ENCODE measurements at regions not wholly inside any gene's neighbourhood (a gene's known extent, or its start where the extent isn't known, plus 50 kb on each side); places are given as distances from the start of the nearest gene placed in this dataset.

GRCh38 chr22:35138521-35138920, 72.6 kb downstream of the ISX start:
- TF ChIP-seq EP300 (IDR thresholded peaks at IDR 0.05): no peak
- no peak for TF ChIP-seq CTCF (IDR thresholded peaks at IDR 0.05)
- TF ChIP-seq POLR2A (IDR thresholded peaks at IDR 0.05): no peak
- intact Hi-C loops (cut with DNase I): no loop called here
- no peaks in the 10 kb centered on the region for H3K36me3 ChIP-seq
- DNase-seq: no peak
- H3K27me3 ChIP-seq: no peaks in the 10 kb centered on the region
- H3K9me3 ChIP-seq: no peaks in the 10 kb centered on the region
- H3K4me1 ChIP-seq (ENCODE audit: insufficient read depth): no peaks in the 10 kb centered on the region
- no peak overlapping the region for H3K4me3 ChIP-seq
- no peak overlapping the region for H3K27ac ChIP-seq
- WGBS, 3 donors: 81 to 94% (median 82%) methylated on average over 5 of the region's 5 CpGs

- Histone ChIP-seq H3K9me3 (no peaks in the 10 kb centered on the region), H3K4me3 (no peak overlapping the region), H3K4me1 (ENCODE audit: insufficient read depth) (no peaks in the 10 kb centered on the region), H3K27me3 (no peaks in the 10 kb centered on the region), H3K27ac (no peak overlapping the region), H3K36me3 (no peaks in the 10 kb centered on the region)
- WGBS, 3 donors: 52 to 56% (median 55%) methylated on average over 12 of the region's 12 CpGs
- DNase-seq: no peak
- intact Hi-C loops (cut with DNase I): no loop called here
- TF ChIP-seq POLR2A (IDR thresholded peaks at IDR 0.05) (no peak), CTCF (IDR thresholded peaks at IDR 0.05) (no peak), EP300 (IDR thresholded peaks at IDR 0.05) (no peak)
Measured at GRCh38 chr22:35140879-35141745, 75.2 kb downstream of the ISX start.

- no peak overlapping the region for H3K4me3 ChIP-seq
- no peaks in the 10 kb centered on the region for H3K9me3 ChIP-seq
- no peak overlapping the region for H3K27ac ChIP-seq
- no peak for DNase-seq
- WGBS, 3 donors: 12 to 35% (median 25%) methylated on average over 2 of the region's 2 CpGs
- no peaks in the 10 kb centered on the region for H3K27me3 ChIP-seq
- no peak for TF ChIP-seq EP300 (IDR thresholded peaks at IDR 0.05)
- no peak for TF ChIP-seq CTCF (IDR thresholded peaks at IDR 0.05)
- H3K4me1 ChIP-seq (ENCODE audit: insufficient read depth): no peaks in the 10 kb centered on the region
- H3K36me3 ChIP-seq: no peaks in the 10 kb centered on the region
- intact Hi-C loops (cut with DNase I): no loop called here
Measured at GRCh38 chr22:35148381-35148780, 82.4 kb downstream of the ISX start.

- Histone ChIP-seq H3K27me3 (no peaks in the 10 kb centered on the region), H3K9me3 (no peaks in the 10 kb centered on the region), H3K27ac (no peak overlapping the region), H3K4me3 (no peak overlapping the region), H3K36me3 (no peaks in the 10 kb centered on the region), H3K4me1 (ENCODE audit: insufficient read depth) (no peaks in the 10 kb centered on the region)
- TF ChIP-seq POLR2A (IDR thresholded peaks at IDR 0.05): no peak
- no peak for DNase-seq
- WGBS, 3 donors: 51 to 66% (median 53%) methylated on average over 10 of the region's 10 CpGs
- intact Hi-C loops (cut with DNase I): no loop called here
Measured at GRCh38 chr22:35148866-35149548, 83.0 kb downstream of the ISX start.
